GM23338 (cell line): ENCODE measurements at regions not wholly inside any gene's neighbourhood (a gene's known extent, or its start where the extent isn't known, plus 50 kb on each side); places are given as distances from the start of the nearest gene placed in this dataset.

Experiments used
- POLR2AphosphoS5 ChIP-seq: IDR thresholded peaks from 2 replicates; pipeline ENCODE4 v1.6.1; 2016; ENCODE audit warnings: antibody characterized with exemption, low read depth
- TF ChIP-seq, protein P1 (sequence below), 2 experiments: fragments of 200-600 bp in 1 of 2; sonication (generic) in 1 of 2; conservative IDR thresholded peaks; 2 replicates each; pipeline versions ENCODE4 v1.5.1 to v1.6.1; 2016 to 2017; ENCODE audit warnings: antibody characterized with exemption in 2 of 2, low read depth in 2 of 2, mild to moderate bottlenecking in 2 of 2, moderate library complexity in 1 of 2

DNA sequence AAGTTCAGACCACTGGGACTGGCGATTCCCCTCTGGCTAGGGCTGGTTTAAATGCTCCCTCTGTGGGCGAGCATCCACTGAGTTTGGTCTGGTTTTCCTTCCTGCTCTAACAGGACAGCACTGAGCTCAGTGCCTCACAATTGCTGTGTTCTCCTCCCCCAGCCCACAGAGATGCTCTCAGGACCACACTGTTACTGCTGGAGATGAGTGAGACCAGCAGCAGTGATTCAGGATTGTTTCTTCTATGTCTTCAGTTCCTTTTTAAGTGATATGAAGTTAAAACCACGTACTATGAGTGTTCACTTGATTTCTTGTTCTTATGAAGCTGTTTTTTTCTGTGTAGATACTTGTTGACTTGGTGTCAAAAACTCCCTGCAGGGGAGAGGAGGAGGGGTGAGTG is 180.4 kb upstream of the COL8A1 start:
- TF ChIP-seq, protein P1, sequence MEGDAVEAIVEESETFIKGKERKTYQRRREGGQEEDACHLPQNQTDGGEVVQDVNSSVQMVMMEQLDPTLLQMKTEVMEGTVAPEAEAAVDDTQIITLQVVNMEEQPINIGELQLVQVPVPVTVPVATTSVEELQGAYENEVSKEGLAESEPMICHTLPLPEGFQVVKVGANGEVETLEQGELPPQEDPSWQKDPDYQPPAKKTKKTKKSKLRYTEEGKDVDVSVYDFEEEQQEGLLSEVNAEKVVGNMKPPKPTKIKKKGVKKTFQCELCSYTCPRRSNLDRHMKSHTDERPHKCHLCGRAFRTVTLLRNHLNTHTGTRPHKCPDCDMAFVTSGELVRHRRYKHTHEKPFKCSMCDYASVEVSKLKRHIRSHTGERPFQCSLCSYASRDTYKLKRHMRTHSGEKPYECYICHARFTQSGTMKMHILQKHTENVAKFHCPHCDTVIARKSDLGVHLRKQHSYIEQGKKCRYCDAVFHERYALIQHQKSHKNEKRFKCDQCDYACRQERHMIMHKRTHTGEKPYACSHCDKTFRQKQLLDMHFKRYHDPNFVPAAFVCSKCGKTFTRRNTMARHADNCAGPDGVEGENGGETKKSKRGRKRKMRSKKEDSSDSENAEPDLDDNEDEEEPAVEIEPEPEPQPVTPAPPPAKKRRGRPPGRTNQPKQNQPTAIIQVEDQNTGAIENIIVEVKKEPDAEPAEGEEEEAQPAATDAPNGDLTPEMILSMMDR (conservative IDR thresholded peaks at IDR 0.05; ENCODE audit: low read depth in 2 of 2) = no peak
- TF ChIP-seq POLR2AphosphoS5 = no peak
